Activated CD8-positive, alpha-beta memory T cell treated with anti-CD3 and anti-CD28 coated beads, Interleukin-2, amount 50 U/mL, for 1 hour (primary cell): ENCODE measurements at regions not wholly inside any gene's neighbourhood (a gene's known extent, or its start where the extent isn't known, plus 50 kb on each side); places are given as distances from the start of the nearest gene placed in this dataset.
"Not testable (repeated sequence)": the region's sequence is repeated elsewhere in the genome, so short reads cannot be mapped to it uniquely, and the experiment has no call there.

Experiments
- DNase-seq: peaks from one replicate; pipeline ENCODE4 v3.0.0-alpha.2; 2020; ENCODE audit errors: extremely low read depth

GRCh38 chr3:197430934-197431333 is 124.8 kb downstream of the BDH1 start:
- no peak for DNase-seq

DNA sequence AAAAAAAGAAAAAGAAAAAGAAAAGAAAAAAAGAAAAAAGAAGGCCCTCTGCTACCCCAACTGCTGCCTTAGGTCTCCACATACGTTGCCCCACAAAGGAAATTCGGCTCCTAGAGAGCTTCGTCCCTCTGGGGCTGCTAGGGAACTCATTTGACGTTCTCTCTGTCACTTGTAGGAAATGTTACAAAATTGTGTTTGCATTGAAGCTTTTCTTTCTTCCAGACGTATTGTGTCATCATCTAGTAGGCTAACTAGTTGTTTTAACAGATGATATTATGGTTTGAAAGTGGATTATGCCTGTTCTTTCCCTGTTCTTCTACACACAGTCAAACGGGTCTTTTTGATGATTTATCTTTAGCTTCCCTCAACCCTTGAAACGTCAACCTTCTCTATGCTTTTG is 125.3 kb downstream of the BDH1 start:
- DNase-seq, result no peak

GRCh38 chr3:197428952-197429351 is 126.8 kb downstream of the BDH1 start:
- no peak for DNase-seq

DNA sequence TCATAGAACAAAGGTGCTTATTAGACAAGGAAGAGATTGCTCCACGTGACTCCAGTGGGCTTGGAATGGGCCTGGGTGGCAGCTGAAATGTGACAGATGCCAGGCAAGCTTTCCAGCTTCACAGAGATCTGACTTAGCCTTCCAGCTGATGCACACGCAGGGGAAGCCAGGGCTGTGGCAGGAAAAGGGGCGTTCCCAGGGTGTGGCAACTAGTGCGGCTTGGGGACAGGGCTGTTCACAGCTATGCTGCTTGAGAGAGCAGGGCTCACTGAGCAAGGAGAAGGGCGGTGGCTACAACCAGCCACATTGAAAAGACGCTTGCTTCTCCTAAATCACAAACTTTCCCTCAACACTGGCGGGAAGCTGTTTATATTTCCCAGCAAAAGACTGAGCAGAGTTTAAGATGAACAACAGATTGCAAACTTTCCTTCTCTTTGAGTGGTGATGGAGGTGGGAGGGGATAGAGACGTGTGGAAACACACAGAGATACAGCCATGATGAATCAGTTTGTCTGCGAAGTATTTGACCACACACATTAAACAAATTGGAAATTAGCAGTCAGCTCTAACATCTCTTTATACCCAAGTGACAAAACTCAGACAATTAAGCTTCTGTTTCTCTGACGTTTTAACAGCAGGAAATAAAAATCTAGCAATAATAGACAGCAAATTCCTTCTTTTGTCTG is 127.5 kb downstream of the BDH1 start:
- DNase-seq, result peak; percentile 3

- no peak for DNase-seq
Observed at GRCh38 chr3:197427021-197427420, 128.6 kb upstream of the DLG1 start.

DNA sequence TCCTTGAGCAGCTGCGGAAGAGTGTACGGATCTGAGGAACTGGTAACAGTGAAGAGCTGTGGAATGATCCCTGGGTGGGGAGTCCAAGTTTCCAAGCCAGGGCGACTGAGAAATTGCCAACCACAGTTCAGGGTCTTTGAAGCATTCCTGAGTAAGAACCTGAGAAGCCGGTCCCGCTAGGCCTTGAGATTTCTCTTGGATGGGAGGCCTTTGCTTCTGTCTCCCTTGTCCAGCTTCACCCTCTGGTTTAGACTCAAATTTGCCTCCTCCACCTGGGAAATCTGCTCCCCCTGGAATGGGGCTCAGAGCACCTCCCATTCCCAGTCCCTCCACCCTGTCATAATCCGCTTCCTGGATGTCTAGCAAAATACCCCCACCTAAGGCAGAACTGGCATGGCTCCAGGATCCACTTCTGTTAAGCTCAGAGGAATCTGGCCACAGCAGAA is 127.7 kb upstream of the DLG1 start:
- DNase-seq, result no peak

- DNase-seq, result no peak
Observed at GRCh38 chr3:197425485-197426120, 127.2 kb upstream of the DLG1 start.

GRCh38 chr3:197424674-197425484 is 126.5 kb upstream of the DLG1 start:
- DNase-seq, result no peak

DNA sequence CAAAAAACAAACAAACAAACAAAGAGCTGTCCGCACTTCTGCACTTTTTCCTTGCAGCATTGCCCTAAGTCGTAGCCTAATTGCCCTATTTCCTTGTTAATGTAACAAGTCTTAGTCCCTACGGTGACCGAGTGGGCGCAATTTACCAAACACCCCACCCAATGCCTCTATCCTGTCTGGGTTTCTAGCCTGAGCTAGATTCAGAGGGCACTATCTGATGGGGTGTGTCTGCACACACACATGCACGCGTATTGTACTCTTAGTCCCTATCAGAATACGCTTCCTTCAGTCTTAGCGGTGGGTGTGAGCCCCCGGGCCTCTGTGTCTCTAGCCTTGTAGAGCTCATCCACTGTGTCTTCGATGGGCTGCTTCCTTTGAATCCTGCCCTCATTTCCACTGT is 125.9 kb upstream of the DLG1 start:
- DNase-seq, result no peak

GRCh38 chr3:197423376-197423775 is 125.0 kb upstream of the DLG1 start:
- no peak for DNase-seq

- no peak for DNase-seq
Observed at GRCh38 chr3:197422506-197422905, 124.1 kb upstream of the DLG1 start.

DNA sequence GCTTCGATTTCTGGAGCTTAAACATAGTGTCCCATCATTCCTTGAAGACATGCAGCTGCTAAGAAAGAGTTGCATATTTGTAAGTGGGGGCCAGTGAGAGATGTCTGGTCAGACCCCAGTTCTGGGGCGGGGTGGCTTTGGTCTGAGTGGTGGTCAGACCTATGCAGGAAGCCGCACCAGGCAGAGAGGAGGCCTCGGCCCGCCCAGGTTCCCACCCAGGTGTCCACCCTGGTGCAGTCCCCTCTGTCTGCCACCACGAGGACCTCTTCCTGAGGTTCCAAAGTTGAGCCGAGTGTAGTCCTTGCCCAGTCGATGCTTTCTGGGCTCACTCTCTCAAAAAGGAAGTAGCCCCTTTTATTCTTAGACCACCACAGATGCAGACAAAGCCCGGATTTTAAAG is 122.6 kb upstream of the DLG1 start:
- DNase-seq, result no peak

- DNase-seq, result no peak
Observed at GRCh38 chr3:197420566-197420965, 122.2 kb upstream of the DLG1 start.

GRCh38 chr3:197420115-197420514 is 121.7 kb upstream of the DLG1 start:
- no peak for DNase-seq

DNA sequence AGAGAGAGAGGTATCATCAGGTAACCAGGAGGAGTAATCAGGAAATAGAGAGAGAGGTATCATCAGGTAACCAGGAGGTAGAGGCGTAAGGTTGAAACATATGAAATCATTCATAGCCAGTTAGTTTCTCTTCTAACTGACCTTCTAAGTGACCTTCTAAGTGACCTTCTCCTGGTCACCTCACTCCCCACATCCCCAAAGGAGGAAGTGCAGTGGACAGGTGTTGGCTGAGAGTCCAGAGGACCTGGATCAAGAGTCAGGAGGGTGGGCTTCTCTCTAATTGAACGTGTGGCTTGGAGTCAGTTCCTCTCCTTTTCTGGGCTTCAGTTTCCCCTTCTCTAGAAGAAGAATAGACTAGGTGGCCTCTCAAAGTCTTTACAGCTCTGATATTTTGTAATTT is 121.3 kb upstream of the DLG1 start:
- no peak for DNase-seq

DNA sequence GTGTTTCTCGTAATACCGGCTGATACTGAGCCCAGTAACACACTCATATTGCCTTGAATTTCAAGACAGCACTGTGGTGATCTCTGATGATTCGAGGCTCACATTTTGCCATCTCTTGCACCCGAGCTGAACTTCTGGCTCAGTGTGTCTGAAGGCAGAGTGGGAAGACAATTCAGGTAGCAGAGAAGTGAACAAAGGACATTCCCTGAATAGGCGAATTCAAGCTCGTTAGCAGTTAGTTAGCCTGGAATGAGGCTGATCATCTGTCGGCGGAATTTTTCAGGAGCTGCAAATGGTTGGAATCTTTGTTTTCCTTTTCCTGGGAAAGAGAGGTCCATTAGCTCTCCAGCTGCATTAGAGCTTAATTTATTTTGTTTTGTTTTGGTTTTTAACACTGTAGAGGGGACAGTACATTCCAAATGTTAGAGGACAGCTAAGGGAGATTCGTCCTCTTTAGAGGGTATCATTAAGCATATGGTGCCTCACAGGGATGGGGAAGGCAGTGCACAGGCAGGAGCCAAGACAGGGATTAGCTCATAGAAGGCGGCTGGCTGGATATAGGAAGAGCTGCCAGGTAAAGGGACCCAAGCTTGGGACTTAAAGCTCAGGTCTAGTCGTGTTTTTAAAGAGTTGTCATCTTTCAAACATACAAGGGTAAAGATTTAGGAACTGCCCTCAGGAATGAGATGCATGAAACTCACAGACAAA is 119.7 kb upstream of the DLG1 start:
- no peak for DNase-seq

DNA sequence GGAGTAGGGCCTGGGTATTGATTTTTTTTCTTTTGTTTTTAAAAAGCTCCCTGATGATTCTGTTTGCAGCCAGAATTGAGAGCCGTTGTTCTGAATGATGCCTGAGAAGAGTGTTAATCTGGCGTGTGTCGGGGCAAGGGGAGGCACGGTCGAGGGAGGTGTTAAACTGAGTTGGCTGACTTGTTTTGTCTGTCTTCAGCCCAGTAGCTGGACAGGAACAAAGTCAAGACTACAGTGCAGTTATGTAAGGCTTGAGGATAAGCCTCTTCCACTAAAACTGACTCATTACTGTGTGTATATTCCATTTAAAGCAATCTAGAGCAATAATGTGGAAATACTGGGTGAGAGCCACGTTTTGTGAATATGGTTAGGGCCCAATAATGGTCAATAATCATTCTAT is 119.0 kb upstream of the DLG1 start:
- no peak for DNase-seq

- not testable (repeated sequence) for DNase-seq
Observed at GRCh38 chr3:197411899-197412298, 113.5 kb upstream of the DLG1 start.

GRCh38 chr3:197410170-197410569 is 111.8 kb upstream of the DLG1 start:
- not testable (repeated sequence) for DNase-seq

DNA sequence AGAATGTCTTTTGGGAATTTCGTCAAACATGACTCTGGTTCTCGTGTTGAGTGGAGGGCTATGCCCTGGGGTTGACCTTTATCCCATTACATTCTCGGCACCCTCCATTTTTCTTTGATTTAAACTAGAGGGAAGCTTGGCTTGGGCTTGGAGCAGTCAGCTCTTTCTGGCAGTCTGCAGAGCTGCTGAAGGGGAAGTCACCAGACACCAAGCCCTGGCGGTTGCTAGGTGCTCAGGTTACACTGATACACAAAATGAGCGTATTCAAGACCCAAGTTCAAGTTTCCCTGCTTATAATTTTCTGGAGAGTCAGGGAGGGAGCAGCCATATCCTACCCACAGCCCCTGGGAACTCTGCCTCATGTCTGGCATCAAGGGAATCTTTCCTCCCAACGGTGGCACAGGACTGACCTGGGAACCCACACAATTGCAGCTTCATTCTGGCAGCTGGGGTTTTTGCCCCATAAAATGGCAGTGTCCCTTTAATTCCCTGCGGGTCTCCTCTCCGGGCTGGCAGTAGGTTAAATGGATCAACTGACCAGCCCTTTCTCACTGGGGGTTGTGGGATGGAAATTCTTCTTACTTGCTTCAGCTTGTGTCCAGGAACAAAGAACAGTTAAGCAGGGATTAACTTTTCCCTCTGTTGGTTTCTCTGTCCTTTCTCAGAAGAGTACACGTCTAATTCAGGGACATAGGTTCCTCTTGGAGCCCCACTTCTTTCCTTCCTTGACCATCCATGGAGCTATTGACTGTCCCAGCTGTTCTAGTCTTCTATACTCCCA is 110.0 kb upstream of the DLG1 start:
- DNase-seq, result no peak

- no peak for DNase-seq
Observed at GRCh38 chr3:197407526-197407925, 109.1 kb upstream of the DLG1 start.
